ENCODE measurements at regions not wholly inside any gene's neighbourhood (a gene's known extent, or its start where the extent isn't known, plus 50 kb on each side); places are given as distances from the start of the nearest gene placed in this dataset.

GRCh38 chr5:85159395-85159794, 774.7 kb upstream of the EDIL3 start:
- no peak overlapping the region for H3K56ac ChIP-seq (ENCODE audit: insufficient read length, low read depth, low read length)
- no peak overlapping the region for H3K9ac ChIP-seq (ENCODE audit: extremely low read depth, insufficient read length, low read length)
- H2AK5ac ChIP-seq (ENCODE audit: insufficient read length, low read length), result no peak overlapping the region
- no peak overlapping the region for H3K23ac ChIP-seq (ENCODE audit: insufficient read length, low read depth, low read length)
- no peak overlapping the region for H2BK20ac ChIP-seq (ENCODE audit: low read depth, low read length, poor library complexity, severe bottlenecking)
- no peak for DNase-seq
- no peak overlapping the region for H2BK15ac ChIP-seq (ENCODE audit: low read depth, low read length)
- no peak overlapping the region for H4K5ac ChIP-seq (ENCODE audit: insufficient read length, low read depth, low read length)
- H3K14ac ChIP-seq (ENCODE audit: insufficient read depth, low read length), result no peak overlapping the region
- H2BK5ac ChIP-seq (ENCODE audit: insufficient read length, low read length), result no peak overlapping the region
- no peak overlapping the region for H2AFZ ChIP-seq (ENCODE audit: low read length)
- no peak overlapping the region for H4K91ac ChIP-seq (ENCODE audit: insufficient read length, low read depth, low read length)
- H4K20me1 ChIP-seq (ENCODE audit: control insufficient read depth, insufficient read depth, insufficient read length), result no peaks in the 10 kb centered on the region
- no peak overlapping the region for H3K27ac ChIP-seq (ENCODE audit: insufficient read length, low read depth, low read length)
- no peaks in the 10 kb centered on the region for H3K4me1 ChIP-seq (ENCODE audit: insufficient read depth, low read length)
- H3K4ac ChIP-seq (ENCODE audit: low read depth, low read length), result no peak overlapping the region
- H2BK120ac ChIP-seq (ENCODE audit: low read depth, low read length, poor library complexity, severe bottlenecking), result no peak overlapping the region
- H3K27me3 Mint-ChIP-seq (ENCODE audit: low read depth), result no peaks in the 10 kb centered on the region
- H2BK12ac ChIP-seq (ENCODE audit: insufficient read length, low read depth, low read length), result no peak overlapping the region
- H3K27me3 ChIP-seq (ENCODE audit: insufficient read depth, low read length), result no peaks in the 10 kb centered on the region
- no peaks in the 10 kb centered on the region for H3K79me2 ChIP-seq (ENCODE audit: insufficient read depth, low read length)
- no peak overlapping the region for H4K8ac ChIP-seq (replicated peaks; ENCODE audit: insufficient read length, low read depth, low read length)
- TF ChIP-seq CTCF (conservative IDR thresholded peaks at IDR 0.05), result no peak
- no peaks in the 10 kb centered on the region for H3K9me3 ChIP-seq (ENCODE audit: control insufficient read depth, low read depth, low read length)
- H3K23me2 ChIP-seq (ENCODE audit: insufficient read length, low read depth, low read length, poor library complexity, severe bottlenecking), result no peaks in the 10 kb centered on the region
- no peak overlapping the region for H3T11ph ChIP-seq (ENCODE audit: low read length)
- no peaks in the 10 kb centered on the region for H3K4me1 Mint-ChIP-seq
- WGBS (ENCODE audit: extremely low coverage, insufficient read length, low lambda C conversion rate), result no CpG with 5 or more reads among the region's 6 CpGs
- no peak overlapping the region for H3K27ac Mint-ChIP-seq
- H3K18ac ChIP-seq (ENCODE audit: insufficient read length, low read depth, low read length), result no peak overlapping the region
- H3K36me3 Mint-ChIP-seq (ENCODE audit: insufficient read depth in 1 of 3, low read depth in 3 of 3), result no peaks in the 10 kb centered on the region
- H3K4me3 Mint-ChIP-seq, result no peak overlapping the region
- no peaks in the 10 kb centered on the region for H3K9me3 Mint-ChIP-seq
- H3K4me2 ChIP-seq (ENCODE audit: insufficient read depth, insufficient read length, low read length), result no peak overlapping the region
- H3K79me1 ChIP-seq (ENCODE audit: insufficient read depth, low read depth, low read length, poor library complexity, severe bottlenecking), result no peaks in the 10 kb centered on the region

Data from H9 (cell line).